Activated CD4-positive, alpha-beta T cell treated with anti-CD3 and anti-CD28 coated beads, Interleukin-10, Interleukin-2, amounts not matched to agents 100 ng/mL and 50 ng/mL, durations not matched to agents 16 hours and 8 hours (primary cell): ENCODE measurements at regions not wholly inside any gene's neighbourhood (a gene's known extent, or its start where the extent isn't known, plus 50 kb on each side); places are given as distances from the start of the nearest gene placed in this dataset.
"Not testable (repeated sequence)": the region's sequence is repeated elsewhere in the genome, so short reads cannot be mapped to it uniquely, and the experiment has no call there.

Source experiments
- DNase-seq: peaks from one replicate; pipeline ENCODE4 v3.0.0-alpha.2; 2020

- DNase-seq = no peak
Measured at GRCh38 chr12:42756841-42757623, 167.5 kb upstream of the PRICKLE1 start.

DNA sequence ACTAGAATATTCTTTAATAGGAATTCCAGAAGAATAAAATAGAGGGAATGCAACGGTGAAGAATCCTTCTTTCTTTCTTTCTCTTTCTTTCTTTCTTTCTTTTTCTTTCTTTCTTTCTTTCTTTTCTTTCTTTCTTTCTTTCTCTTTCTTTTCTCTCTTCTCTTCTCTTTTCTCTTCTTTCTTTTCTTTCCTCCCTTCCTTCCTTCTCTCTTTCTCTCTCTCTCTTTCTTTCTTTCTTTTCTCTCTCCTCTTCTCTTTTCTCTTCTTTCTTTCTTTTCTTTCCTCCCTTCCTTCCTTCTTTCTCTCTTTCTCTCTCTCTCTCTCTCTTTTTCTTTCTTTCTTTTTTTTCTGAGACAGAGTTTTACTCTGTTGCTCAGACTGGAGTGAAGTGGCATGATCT lies 160.8 kb upstream of the PRICKLE1 start:
- DNase-seq = no peak

DNA sequence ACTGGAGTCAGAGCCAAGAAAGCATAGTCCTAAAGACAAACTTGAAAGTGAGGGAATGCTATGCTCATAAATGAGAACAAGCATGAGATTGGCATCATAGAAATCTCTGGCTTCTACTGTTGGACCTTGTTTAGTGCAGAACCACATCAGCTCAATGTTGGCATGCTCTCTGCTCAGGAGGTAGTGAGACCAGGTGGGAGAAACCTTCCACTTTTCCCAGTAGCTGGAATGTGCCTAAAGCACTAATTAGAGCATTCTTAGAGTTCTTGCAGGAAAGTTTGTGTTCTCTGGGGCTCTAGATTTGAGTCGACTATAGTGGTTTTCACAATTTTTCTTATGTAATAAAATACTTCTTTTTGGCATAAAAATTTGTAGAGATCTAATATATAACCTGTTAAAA lies 159.7 kb upstream of the PRICKLE1 start:
- no peak for DNase-seq

GRCh38 chr12:42744539-42745182 lies 155.1 kb upstream of the PRICKLE1 start:
- DNase-seq = no peak

DNA sequence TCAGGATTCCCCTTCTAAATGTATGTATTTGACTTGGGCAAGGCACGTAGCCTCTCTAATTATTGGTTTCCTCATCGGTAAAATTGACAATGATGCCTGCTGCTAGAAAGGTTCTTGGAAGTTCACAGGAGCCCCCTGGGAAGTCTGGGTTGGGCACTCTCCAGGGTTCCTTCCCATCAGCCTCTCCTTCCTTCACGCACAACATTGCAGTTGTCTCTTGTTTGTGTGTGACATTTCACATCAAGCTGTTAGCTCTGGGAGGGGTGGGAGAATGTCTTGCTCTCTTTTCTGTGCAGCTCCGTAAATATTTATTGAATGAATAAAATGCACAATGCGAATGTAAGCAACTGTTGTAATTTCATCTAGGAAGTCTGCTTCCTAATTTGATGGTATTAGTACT lies 153.2 kb upstream of the PRICKLE1 start:
- no peak for DNase-seq

DNA sequence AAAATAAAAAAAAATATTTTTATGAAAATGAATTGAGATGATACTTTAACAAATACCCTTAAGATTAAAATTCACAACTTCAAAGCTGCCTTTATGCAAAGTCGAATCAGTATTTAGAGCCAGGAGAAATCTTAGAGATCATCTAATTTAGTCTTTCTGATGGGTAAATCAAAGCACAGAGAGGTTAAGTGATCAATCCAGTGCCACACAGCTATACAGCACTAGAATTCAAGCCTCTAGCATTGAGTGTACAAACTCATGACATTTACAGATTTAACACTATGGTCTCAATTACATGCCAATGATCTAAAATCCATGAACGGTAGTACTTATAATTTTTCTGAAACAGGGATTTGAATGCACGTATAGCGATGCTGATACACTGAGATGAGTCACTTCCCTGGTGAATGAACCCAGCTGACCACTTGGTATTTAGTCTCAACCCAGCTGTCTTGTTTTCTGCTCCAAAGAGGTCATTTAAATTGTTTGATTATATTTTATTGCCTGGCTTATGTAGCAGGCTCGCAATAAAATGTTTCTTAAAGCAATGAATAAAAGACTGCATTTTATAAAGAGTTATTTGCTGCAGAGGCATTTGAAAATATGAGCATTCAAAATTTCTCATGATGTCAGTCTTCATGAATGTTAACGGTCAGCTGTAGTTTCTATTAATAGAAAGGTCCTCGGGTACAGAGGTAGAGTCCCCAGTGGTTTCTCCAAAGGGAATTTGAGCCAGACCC lies 152.4 kb upstream of the PRICKLE1 start:
- DNase-seq = no peak

GRCh38 chr12:42741091-42741490 lies 151.5 kb upstream of the PRICKLE1 start:
- no peak for DNase-seq

DNA sequence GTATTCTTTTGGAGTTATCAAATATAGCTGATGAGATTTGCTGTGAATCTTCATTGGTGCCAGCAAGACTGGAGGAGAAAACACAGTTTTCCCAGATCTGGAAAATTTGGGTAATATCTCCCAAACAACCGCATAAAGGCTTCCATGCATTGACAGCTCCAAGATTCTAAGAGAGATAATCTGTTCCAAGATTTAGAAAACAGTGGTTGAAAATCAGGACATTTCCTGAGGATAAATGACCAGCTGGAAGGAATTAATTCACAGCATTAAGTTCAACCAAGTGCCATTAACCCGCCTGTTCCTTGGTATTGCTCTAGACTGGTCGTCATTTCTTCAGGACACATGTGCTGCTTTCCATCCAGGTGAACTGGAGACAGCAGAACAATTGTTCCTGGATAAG lies 147.9 kb upstream of the PRICKLE1 start:
- no peak for DNase-seq

DNA sequence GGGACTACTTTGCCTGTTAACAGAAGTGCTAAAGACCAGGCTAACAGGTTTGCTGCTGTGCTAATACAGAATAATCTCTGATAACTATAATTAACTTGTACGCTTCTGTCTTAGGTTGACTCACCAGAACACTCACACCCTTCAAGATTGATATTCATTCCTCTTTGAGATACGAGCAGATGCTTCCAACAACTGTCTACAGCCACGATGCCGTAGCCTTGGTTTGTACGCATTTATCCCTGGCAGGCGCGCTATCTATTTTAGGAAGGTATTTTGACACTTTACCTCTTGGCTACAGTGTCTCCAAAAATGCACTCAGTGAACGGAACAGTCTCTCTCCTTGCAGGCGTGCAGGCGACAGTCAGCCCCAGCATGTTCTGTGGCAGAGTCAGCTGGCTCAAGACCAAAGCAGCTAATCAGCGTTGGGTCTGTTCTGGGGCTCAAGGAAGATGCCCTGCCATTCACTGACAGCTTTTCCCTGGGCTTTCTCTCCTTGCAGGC lies 146.4 kb upstream of the PRICKLE1 start:
- DNase-seq = no peak

GRCh38 chr12:42733911-42734310 lies 144.4 kb upstream of the PRICKLE1 start:
- no peak for DNase-seq

- DNase-seq = no peak
Measured at GRCh38 chr12:42732908-42733411, 143.4 kb upstream of the PRICKLE1 start.

DNA sequence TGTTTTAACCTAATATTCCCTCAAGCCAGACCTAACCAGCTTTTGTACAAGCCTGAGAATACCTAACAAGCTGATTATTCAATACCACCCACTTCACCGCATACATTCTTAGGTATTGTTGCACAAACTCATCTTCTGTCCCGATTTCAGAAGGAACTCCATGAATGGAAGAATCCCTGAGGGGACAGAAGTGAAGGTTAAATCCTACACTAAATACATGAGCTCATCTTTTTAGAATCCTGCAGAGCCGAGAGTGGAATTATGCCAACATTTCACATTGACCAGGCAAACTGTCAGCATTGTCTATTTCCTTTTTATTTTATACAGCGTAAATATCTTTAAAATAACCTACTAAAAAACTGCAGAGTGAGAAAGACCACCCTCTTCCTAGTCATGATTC lies 140.7 kb upstream of the PRICKLE1 start:
- DNase-seq = no peak

DNA sequence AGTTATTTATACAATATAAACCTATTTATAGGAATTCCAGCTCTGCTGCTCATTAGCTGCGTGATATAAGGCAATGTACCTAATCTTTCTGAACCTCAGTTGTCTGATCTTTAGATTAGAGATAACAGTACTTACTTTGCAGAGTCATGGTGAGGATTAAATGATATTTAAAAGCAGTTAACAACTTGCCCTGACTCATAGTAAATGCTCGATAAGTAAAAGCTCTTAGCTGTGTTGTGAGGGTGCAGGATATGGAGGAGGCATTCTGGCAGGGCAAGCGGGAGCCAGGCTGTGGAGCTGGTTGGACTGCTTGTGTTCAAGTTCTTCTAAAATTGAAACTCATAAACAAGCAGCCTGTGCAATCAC lies 140.0 kb upstream of the PRICKLE1 start:
- no peak for DNase-seq

DNA sequence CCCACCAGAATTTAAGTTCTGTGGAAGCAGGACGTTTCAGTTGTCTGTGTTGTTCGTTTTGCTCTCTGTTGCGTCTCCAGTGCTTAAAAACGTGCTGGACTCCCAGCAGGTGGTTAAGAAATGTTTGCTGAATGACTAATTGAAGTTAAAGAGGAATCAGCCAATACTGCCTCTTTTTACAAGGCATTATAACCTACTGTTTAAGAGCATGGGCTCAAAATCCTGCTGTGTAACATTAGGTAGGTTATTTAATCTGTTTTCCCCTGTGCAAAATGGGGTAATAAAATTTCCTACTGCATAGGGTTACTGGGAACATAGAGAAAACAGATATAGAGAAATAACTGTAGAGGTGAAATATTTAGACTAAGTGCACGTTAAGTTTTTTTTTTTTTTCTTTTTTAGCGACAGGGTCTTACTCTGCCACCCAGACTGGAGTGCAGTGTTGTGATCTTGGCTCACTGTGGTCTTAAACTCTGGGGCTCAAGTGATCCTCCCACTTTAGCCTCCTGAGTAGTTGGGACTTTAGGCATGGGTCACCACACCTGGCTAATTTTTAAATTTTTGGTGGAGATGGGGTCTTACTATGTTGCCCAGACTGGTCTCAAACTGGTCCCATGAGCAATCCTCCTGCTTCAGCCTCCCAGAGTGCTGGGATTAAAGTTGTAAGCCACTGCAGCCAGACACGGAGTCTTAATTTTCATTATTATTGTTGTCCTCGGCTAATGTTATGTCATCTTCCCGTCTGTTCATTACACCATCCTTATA lies 139.4 kb upstream of the PRICKLE1 start:
- DNase-seq = no peak

GRCh38 chr12:42728287-42728686 lies 138.7 kb upstream of the PRICKLE1 start:
- DNase-seq = no peak

DNA sequence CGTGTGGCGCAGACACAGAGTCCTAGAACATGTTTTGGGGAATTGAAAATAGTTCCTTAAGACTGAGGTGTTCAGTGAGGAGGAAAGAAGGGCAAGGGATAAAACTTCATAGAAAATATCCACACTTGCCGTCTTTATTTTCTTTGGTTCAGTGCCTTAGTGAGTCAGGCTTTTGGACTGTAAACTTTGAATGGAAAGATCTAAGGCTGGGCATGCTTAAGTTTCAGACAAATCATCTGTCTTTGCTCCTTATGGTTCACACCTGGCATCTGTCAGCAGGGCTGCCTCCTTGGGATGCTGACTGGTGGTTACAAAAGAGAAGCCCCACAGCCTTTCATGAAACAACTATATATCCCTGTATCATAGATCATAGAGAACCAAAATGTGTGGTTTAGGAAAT lies 136.3 kb upstream of the PRICKLE1 start:
- no peak for DNase-seq

DNA sequence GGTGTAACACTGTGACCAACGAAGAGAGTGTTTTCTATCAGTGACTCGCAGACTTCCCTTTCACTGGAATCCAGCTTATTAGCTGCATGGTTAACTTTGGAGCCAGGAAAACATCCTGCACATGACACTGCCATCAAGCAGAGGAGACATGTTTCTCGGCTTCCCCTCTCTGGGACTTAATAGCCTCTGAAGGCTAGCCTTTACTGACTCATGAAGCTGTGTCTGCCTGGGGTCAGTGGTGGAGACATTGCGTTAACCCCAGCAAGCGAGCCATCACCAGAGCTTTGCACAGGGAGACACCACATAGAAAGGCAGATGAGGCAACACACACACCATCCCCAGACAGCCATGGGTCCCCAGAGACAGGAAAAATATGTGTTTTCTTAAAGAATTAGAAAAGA lies 126.9 kb upstream of the PRICKLE1 start:
- no peak for DNase-seq

DNA sequence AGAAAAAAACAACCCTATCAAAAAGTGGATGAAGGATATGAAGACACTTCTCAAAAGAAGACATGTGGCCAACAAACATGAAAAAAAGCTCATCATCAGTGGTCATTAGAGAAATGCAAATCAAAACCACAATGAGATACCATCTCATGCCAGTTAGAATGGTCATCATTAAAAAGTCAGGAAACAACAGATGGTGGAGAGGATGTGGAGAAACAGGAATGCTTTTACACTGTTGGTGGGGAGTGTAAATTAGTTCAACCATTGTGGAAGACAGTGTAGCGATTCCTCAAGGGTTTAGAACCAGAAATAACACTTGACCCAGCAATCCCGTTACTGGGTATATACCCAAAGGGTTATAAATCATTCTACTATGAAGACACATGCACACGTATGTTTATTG lies 124.0 kb upstream of the PRICKLE1 start:
- not testable (repeated sequence) for DNase-seq

DNA sequence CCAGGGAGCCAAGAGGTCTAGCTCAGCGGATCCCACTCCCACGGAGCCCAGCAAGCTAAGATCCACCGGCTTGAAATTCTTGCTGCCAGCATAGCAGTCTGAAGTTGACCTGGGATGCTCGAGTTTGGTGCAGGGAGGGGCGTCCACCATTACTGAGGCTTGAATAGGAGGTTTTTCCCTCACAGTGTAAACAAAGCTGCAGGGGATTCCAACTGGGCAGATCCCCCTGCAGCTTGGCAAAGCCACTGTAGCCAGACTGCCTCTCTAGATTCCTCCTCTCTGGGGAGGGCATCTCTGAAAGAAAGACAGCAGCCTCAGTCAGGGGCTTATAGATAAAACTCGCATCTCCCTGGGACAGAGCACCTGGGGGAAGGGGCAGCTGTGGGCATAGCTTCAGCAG lies 118.8 kb upstream of the PRICKLE1 start:
- DNase-seq = not testable (repeated sequence)

DNA sequence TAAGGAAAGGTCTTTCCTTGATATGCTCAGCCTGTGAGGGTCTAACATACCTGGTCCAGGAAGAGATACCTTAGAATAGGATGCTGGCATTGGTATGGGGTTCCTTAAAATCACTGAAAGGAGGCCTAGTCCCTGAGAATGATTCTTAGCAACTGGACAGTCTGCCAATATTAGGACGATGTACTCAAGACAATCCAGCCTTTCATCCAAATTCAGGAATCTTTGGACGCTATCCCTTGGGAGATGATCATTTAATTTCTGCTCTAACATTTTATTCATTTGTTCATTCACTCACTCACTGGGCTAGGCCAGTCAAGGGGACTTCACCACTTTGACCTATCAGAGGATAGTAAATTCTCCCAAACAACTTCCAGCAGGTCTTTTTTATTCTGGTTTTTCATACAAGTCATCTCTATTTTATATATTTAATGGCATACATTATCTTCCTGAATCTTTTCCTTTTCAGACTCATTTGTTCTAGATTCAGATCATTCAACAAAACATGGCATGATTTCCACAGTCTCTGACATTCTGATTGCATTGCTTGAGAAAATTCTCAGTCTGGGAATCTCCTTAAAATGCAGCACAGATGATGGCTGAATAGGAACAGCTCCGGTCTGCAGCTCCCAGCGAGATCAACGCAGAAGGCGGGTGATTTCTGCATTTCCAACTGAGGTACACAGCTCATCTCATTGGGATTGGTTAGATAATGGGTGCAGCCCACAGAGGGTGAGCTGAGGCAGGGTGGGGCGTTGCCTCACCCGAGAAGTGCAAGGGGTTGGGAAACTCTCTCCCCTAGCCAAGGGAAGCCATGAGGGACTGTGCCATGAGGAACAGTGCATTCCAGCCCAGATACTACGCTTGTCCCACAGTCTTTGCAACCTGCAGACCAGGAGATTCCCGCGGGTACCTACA lies 118.0 kb upstream of the PRICKLE1 start:
- no peak for DNase-seq

GRCh38 chr12:42706321-42706720 lies 116.8 kb upstream of the PRICKLE1 start:
- no peak for DNase-seq

DNA sequence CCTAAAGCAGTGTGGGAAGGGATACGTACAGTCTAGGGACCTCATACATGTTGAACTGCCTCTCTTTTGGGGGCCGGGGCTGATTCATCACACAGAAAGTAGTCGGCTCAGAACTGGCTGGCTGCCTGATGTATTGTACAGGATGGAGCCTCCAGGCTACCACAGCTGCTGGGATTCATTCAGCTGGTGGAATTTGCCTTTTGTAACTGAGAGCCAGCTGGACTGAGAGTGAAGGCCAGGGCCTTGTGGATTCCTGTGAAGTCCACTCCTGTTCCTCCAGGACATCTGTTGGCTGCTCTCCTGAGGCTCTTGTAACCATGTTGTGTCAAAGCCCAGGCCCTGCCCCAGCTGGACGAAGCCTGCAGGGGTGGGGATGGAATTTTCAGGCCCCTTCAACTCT lies 116.3 kb upstream of the PRICKLE1 start:
- DNase-seq = no peak
